Activated CD4-positive, alpha-beta T cell treated with anti-CD3 and anti-CD28 coated beads, Interleukin-2, amount 50 U/mL, for 48 hours (primary cell): ENCODE measurements at regions not wholly inside any gene's neighbourhood (a gene's known extent, or its start where the extent isn't known, plus 50 kb on each side); places are given as distances from the start of the nearest gene placed in this dataset.
A peak's percentile ranks its signal among the peaks of the same experiment; 100 is the strongest.

Source experiments
- DNase-seq, 2 experiments: peaks; one replicate each; pipeline ENCODE4 v3.0.0-alpha.2; 2020

DNA sequence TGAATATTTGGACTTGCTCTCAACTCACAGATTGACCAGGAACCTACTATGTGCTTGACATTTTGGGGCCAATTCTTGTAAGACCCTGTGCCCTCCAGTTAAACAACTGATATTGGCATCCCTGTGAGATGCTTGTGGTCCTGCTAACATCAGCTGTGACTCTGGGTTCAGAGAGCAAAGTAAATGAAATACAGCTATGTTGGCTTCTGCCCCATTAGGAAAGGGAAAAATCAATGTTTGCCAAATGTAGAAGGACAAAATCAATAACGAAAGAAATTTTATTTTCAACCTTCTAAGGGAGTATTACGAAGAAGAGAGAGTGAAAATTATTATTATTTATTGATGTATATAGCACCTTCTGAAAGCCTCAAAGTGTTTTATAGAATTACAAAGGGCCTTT lies 266.9 kb upstream of the ARID1B start:
- DNase-seq = no peak

DNA sequence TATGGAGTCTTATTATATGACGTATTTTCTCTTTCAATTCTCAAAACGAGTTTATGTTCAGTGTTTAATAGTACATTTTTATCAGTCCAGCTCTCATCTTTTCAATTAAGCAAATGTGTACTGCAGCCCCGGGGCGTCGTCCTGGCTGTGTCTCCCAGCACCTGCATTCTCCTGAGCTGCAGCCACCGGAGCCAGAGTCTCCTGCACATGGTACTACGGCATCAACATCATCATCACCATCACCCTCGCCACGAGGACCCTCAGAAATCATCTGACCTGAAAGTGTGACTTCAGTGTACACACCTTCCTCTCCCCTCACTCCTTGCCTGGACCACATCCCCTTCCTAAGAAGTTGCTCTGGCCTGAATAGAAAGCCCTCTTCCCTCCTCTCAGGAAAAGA lies 267.7 kb upstream of the ARID1B start:
- no peak for DNase-seq

DNA sequence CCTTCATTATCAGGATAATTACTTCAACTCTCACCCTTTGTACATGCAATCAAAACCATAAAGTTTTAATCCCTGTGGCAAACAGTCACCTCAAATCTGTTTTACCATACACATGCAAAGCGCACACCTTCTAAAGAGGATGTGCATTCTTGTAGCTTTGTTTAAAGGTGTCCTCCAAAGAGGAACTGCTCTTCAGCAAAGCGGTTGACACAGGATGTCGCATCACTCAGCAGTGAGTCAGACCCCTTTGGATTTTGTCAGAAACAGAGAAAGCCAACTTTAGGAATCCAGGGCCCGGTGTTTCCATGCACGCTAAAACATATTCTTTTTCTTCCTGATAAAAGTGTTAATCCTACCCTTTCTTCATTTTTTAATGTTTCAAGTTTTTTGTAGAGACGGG lies 268.3 kb upstream of the ARID1B start:
- DNase-seq = no peak

- no peak for DNase-seq
These were observed 269.1 kb upstream of the ARID1B start for GRCh38 chr6:156508126-156508525.

DNA sequence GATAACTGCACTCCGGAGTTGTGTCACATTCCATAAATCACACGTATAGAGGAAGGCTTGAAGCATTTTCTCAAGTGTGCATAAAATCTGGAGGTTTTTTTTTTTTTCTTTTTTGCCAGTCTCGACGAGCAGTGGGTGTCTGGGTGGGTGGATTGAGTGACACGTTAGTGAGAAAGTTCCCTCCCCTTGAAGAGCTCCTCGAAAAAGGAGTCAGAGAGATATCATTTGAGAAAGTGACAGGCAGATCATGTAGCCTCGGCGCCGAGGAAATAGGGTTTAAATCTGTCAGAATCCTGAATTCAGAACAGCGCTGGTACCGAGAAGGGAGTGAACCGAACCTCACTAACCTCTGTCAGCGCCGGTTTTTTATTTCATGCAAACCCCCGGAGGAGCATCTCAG lies 269.5 kb upstream of the ARID1B start:
- DNase-seq = no peak

- DNase-seq = no peak
These were observed 270.1 kb upstream of the ARID1B start for GRCh38 chr6:156507106-156507505.

DNA sequence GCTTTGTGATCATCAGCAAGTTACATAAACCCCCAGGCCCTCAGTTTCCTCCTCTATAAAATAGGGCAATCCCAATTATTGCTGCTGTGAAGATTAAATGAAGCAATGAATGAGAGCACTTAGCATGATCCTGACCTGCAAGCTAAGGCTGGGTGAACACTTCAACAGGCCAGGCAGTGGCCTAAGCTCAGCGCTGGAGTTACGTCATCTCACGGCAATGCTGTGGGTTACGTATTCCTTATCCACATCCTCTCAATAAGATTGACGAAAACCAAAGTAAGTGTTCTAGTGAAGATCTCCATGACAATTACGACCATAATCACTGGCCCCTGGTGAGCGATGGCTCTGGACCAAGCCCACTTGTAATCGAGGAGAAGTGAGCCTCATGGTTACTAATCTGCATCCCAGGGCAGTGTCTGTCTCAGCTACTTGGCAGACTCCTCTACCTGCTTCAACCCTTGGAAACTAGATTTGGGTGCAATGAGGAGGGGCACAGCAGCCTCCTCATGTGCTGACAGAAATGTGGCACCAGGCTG lies 274.1 kb upstream of the ARID1B start:
- DNase-seq = no peak

DNA sequence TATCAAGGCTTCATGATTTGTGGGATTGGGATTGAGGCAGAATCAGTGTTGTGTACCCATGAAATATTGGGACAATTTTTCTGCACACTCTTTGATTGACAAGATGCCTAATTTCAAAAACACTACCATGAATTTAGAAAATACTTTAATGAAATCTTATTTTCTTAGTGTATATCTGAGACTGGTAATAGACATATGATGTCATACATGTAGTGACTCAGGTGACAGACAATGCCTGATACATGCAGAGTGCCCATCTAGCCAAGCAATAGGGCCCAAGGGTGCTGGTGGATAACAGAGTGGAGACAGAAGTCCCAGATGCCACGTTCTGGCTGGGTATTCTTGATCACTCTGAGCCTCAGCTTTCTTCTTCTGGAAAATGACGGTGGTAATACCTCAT lies 279.6 kb upstream of the ARID1B start:
- no peak for DNase-seq

DNA sequence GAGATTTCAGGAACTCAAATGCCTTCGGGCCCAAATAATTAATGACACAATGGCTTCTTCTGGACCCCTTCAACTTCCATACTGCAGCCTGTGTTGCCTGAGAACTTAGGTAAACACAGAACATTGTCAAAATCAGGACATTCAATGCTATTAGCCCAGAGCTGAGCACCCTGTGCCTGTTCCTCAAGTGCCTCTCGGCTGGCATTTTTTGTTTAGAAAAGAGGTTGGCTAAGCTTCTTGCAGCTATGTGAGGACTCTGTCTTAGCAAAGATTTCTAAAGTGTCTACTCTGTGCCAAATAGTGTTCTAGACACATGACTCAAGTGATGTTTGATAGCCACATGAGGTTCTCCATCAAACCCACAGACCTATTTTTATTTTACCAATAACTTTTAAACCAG lies 289.3 kb upstream of the ARID1B start:
- no peak for DNase-seq

DNA sequence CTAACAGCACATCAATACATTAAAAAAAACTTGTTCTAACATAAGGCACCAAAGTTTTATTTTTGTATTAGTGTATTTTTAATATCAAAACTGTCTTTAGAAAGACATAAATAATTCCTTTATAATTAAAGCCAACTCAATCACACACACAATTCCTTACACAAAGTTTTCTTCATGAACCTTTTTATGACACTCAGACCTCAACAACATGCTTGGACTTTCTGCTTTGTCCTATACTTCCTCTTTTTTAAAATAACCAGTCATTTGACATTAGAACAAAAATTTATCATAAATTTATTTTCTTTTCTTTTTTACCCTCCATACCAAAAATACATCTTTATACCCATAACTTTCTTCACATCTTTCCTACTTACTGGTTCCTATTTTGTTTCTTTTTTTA lies 292.0 kb upstream of the ARID1B start:
- no peak for DNase-seq

DNA sequence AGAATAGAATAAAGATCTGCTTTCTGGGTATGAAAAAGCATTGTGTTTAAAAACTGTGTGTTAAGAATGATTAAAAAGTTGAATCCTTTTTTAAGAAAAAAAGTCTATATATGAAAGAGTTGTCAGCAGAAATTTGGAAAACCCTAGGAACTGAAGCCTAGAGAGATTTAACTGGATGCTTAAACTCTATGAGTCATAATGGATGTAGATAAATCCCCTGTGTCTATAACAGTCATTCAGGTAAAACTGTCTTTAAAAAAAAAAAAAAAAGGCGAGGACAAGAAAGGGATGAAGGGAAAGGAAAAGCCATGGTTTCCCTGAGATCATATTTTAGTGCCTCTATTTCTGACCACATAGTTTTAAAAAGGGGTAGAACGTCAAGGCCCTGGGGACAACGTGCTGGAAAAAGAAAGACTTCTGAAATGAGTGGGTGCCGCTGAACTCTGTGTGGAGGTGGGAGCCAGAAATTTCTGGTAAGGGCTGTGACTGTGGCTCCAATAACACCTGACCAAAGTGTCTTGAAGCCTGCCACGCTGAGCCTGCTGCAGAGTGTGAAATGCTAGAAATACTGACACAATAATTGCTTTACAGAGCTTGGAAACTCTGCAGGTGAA lies 302.6 kb upstream of the ARID1B start:
- peak in 1 of 2 experiments; percentile 4 for DNase-seq

GRCh38 chr6:156471000-156471399 lies 306.2 kb upstream of the ARID1B start:
- DNase-seq = no peak

GRCh38 chr6:156464100-156464878 lies 312.9 kb upstream of the ARID1B start:
- no peak for DNase-seq

- DNase-seq = no peak
These were observed 315.5 kb upstream of the ARID1B start for GRCh38 chr6:156461647-156462046.

DNA sequence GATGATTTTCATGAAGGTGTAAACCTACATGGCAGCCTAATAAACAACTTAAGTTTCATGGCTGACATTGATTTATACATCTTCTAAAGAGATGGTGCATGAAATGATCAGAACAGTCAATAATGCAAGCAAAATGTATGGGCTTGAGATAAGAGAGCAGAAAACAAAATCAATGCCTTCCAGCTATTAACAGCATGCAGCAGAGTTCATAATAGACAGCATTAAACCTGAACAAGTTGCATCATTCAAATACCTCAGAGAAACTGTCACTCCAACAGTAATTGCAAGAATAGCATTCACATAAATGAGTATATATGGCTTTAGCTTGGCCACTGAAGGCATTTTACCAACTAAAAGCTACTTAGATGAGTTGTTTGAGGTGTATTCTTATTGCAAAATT lies 319.6 kb upstream of the ARID1B start:
- DNase-seq = no peak

DNA sequence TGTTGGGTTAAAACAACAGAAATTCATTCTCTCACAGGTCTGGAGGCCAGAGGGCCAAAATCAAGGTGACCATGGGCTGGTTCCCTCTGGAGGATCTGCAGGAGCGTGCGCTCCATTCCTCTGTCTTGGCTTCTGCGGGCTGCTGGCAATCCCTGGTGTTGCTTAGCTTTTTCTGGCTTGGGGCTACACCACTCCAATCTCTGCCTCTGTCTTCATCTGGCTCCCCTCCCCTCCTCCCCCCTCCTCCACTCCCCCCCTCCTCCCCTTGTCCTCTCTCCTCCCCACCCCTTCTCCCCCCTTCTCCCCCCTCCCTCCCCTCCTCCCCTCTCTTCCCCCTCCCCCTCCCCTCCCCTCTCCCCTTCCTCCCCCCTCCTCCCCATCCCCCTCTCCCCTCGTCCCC lies 321.3 kb upstream of the ARID1B start:
- DNase-seq = no peak

DNA sequence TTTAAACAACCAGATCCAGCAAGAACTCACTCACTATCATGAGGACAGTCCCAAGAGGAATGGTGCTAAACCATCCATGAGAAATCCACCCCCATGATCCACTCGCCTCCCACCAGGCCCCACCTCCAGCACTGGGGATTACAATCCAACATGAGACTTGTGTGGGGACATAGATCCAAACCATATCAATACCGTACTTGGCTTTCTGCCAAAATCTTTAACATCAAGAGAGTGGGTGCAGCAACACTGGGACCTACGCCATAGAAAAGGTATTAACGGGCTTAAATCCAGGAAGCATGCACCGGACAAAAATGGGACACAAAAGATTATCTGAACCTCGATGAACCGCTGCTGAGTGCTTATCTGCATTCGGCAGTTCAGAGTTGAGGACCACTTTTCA lies 322.3 kb upstream of the ARID1B start:
- no peak for DNase-seq

GRCh38 chr6:156451726-156452125 lies 325.5 kb upstream of the ARID1B start:
- no peak for DNase-seq

DNA sequence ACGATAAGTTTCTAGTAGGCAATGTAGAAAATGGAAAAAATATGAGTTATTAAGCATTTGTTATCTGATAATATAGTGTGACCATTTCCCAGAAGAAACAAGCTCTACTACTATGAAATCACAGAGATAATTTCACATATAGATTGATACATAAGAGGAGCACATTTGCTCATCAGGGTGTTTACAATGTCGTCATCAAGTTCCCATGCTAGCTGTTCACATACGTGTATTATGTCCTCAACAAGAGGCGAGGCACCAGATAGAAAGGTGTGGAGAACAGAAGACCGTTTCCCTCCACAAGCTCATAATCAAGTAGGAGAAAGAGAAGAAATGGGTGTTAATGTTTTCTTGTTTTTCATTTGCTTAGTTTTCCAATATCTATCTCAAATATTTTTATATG lies 326.1 kb upstream of the ARID1B start:
- DNase-seq = no peak

DNA sequence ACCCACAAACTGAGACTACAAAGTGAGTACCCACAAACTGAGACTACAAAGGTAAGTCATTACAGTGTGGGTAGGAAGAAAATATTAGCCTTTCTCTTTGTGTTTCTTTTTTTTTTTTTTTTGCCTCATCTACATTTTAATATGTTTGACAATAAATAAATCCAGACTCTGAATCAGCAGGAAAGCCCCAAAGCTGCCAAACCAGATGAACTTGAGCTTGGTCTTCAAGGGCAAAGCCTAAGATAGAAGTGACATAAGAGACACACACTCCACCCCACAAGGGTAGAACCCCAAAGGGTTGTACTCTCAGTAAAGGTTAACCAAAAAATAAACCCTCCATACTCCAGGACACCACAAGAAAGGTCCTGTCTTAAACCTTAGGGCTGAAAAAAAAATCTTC lies 326.8 kb upstream of the ARID1B start:
- no peak for DNase-seq

DNA sequence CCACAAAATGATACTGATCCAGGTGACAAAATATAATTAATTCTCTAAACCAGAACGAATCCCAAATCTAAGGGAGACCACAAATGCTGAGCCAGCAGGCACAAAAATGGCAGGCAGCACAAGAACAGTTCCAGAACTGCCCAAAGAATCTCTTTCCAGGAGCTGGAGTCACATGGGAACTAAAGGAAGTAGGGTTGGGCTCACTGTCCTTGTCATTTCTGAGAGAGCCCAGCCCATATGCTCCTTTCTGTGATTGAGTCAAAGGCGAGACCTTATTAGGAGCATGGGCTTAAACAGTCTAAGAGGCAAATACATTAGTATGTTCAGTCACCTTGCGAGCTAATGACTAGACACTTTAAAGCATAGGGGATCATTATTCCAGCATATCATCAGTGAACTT lies 327.6 kb upstream of the ARID1B start:
- DNase-seq = no peak

GRCh38 chr6:156449128-156449527 lies 328.1 kb upstream of the ARID1B start:
- DNase-seq = no peak

DNA sequence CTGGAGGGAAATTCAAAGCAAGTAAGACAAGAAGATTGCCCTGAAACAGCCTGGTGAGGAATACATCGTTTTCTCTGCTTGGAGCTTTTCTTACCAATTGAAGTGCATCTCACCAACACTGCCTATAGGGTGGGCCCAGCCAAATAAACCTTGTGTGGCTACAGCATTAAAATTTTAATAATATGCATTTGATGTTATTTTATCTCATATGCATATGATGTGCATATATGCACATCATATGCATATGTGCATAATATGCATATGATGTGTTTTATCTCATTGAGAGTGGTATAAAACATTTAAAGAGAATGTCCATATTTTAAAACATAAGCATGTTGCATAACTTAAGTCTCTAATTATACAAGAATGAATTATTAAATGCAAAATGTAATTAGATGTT lies 328.6 kb upstream of the ARID1B start:
- DNase-seq = no peak

DNA sequence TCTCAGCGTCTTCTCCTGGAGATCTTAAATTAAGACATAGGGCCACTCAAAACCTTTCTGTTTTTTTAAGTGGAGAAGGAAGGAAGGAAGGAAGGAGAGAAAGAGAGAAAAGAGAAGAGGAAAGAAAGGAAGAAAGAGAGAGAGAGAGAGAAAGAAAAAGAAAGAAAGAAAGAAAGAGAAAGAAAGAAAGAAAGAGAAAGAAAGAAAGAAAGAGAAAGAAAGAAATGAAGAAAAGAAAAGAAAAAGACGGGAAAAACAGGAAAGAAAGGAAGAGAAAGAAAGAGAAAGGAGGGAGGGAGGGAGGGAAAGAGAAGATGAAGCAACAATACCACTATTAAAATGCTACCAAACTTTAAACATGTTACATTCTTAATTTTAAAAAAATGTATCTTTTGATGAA lies 336.5 kb upstream of the ARID1B start:
- DNase-seq = no peak
